CD4-positive, alpha-beta T cell treated with Interferon gamma for 1 hour (primary cell): ENCODE measurements at regions not wholly inside any gene's neighbourhood (a gene's known extent, or its start where the extent isn't known, plus 50 kb on each side); places are given as distances from the start of the nearest gene placed in this dataset.

ENCODE experiments used
- DNase-seq: peaks from one replicate; pipeline ENCODE4 v3.0.0-alpha.2; 2020

GRCh38 chr21:45592208-45592619, 50.0 kb upstream of the SLC19A1 start:
- peak; percentile 77 for DNase-seq

DNA sequence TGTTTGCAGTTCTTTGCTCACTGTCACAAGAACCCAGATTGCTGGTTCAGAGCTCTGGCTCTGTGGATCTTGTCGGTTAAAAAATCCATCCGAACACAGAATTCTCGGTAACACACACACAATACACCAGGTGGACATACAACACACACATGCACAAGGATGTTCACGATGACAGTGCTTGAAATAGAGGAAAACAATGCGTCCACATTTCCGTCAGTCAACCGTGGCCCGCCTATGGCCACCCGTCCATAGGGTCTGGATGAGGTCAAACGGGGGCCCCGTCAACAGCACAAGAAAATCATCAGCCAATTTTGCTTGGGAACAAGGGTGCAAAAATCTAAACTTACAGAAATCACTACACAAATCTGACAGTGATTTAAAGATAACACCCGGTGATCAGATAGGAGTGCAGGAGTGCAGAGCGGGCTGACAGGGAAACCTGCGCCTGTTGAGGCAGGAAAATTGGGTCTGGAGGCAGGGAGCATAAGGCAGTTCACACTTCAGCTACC, 50.4 kb upstream of the SLC19A1 start:
- DNase-seq = no peak

DNA sequence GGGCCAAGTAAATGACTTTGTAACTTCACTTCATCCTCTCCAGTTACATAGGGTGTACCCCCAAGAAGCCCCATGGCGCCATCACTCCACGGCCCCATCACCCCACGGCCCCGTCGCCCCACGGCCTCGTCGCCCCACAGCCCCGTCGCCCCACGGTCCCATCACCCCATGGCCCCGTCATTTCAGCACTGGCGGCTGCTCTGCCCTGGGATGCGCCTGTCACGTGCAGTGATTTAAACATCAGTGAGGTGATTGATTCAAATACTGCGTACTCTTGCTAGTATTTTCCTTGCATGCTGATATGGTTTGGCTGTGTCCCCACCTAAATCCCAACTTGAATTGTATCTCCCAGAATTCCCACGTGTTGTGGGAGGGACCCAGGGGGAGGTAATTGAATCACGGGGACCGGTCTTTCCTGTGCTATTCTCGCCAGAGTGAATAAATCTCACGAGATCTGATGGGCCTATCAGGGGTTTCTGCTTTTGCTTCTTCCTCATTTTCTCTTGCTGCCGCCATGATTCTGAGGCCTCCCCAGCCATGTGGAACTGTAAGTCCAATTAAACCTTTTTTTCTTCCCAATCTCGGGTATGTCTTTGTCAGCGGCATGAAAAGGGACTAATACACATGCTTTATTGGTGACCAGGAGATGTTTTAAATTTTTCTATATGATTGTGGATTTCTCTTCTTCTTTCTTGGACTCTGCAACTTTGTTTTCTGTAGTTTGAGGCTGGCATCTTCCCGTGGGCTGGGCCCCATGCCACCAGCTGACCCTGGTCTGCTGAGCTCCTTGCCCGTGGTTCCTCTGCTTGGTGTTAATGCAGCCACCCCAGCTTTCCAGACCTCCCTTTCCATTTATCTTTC, 50.1 kb upstream of the PCBP3 start:
- no peak for DNase-seq
